ENCODE measurements at regions not wholly inside any gene's neighbourhood (a gene's known extent, or its start where the extent isn't known, plus 50 kb on each side); places are given as distances from the start of the nearest gene placed in this dataset.
"Not testable (repeated sequence)": the region's sequence is repeated elsewhere in the genome, so short reads cannot be mapped to it uniquely, and the experiment has no call there.

DNA sequence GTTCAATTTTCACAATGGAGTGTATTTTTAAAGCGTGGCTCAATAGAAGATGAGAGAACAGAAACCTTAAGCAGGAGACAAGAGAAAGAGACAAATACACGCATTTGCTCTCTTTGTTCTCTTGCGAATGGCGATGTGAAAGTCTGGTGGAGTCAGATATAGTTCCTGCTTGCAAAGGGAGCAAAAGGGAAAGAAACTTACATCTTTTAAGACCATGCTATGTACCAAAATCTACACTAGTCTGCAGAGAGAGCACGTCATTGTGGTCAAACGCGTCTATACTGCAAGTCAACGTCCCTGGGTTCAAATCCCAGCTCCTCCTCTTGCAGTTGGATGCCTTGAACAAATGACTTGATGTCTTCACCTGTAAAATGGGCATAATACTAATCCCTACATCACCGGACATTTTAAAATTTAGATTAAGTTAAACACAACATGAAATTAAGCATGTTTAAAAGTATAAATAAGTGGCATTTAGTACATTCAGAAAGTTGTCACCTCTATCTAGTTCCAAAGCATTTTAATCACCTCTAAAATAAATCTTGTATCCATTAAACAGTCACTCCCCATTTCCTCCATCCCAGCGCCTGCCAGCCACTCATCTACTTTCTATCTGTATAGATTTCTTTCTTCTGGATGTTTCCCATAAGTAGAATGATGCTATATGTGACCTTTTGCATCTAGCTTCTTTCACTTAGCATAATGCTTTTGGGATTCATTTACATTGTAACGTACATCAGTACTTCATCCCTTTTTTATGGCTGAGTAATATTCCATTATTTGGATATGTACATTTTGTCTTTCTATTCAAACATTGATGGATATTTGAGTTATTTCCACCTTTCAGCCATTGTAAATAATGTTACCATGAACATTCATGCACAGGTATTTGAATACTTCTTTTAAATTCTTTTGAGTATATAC, 406.9 kb downstream of the TMEM114 start:
- DNase-seq = no peak

GRCh38 chr16:8182761-8183160, 407.6 kb downstream of the TMEM114 start:
- DNase-seq = no peak

- DNase-seq = no peak
Measured at GRCh38 chr16:8179615-8180014, 410.7 kb downstream of the TMEM114 start.

- DNase-seq = no peak
Measured at GRCh38 chr16:8178271-8178670, 412.0 kb downstream of the TMEM114 start.

DNA sequence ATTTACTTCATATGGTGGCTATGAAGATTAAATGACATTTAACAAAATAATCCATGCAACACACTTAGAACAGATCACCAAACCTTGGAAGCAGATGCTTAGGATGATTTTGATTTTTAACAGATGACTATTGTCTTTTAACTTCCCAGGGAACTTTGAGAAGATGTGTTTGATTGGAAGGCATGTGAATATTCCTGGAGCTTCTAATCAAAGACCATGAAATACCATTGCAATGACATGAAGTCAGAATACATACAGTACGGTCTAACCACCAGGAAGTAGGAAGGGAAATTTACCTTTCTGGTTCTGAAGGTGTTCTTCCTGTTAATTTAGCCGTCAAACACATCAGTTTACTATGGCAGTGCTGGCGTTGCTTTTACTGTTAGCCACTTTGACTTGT, 414.9 kb downstream of the TMEM114 start:
- DNase-seq = no peak

DNA sequence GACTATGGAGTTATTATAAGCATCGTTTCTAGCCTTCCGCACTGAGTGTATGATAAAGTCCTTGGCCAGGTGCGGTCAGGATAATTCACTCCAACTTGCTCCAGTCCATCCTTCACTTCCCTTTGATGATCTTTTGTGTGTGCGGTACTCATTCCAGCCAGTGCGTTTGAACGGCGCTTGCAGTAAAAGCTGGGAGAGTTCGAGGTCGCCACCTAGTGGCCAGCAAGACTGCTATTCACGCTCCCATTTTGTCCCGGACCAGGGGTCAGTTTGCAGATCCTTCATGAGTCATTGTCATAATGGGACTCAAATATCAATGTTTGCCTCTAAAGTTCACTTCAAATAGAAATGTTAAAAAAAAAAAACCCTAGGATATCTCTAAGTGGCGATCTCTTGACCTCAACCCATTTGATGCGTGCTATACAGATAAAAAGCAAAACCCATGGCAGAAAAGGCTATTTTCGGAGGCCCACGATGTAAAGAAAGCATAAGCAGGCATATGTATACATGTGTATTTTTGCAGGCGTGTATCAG, 417.1 kb downstream of the TMEM114 start:
- peak; percentile 1 for DNase-seq

GRCh38 chr16:8172551-8172950, 417.8 kb downstream of the TMEM114 start:
- no peak for DNase-seq

DNA sequence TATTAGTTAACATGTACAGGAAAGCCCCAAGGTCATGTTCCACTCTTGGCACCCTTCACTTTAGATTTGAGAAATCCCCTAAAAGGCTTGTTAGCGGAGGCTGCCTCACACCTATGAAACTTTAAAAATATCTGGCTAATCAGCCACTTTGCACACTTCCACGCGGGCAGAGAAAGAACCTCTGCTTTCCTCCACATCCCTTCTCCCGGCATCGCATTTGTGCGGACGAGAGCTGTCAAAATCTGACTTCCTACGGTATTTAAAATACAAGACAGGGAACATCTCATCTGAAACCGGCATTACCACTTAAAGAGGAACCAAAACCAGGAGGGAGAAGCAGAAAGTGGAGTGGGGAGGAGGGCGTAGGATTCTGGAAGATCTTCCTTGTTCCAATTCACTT, 422.3 kb downstream of the TMEM114 start:
- DNase-seq = no peak

DNA sequence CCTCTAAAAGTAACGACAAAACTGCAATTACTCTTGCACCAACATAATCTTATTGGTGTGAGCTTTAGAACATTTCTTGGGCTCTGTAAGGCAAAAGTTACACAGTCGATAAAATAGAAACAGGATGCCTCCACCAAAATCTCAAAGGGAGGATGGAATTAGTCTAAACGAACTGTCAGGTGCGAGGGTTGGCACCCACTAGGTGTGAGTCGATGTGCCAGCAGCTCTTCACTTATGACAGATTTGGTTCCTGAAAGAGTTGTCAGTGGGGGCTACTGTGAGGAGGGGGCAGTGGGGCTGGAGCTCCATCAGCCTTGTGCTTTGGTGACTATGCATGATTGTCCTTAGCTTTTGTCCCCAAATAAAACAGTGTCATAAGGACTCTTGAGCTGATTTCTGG, 422.9 kb downstream of the TMEM114 start:
- DNase-seq = no peak

GRCh38 chr16:8158051-8158450, 432.3 kb downstream of the TMEM114 start:
- DNase-seq = no peak

- no peak for DNase-seq
Measured at GRCh38 chr16:8155275-8155674, 435.0 kb downstream of the TMEM114 start.

- no peak for DNase-seq
Measured at GRCh38 chr16:8146256-8147012, 443.9 kb downstream of the TMEM114 start.

DNA sequence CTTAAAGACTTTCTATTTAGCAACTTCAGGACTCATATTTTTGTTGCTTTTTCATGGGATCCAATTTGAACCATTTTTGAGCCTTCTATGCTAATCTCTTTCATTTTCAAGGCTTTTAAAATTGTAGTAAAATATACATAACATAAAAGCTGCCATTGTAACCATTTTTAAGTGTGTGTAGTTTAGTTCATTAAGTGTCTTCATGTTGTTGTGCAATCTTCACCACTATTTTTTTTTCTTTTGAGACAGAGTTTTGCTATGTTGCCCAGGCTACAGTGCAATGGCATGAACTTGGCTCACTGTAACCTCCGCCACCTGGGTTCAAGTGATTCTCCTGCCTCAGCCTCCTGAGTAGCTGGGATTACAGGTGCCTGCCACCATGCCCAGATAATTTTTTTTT, 451.6 kb downstream of the TMEM114 start:
- no peak for DNase-seq

DNA sequence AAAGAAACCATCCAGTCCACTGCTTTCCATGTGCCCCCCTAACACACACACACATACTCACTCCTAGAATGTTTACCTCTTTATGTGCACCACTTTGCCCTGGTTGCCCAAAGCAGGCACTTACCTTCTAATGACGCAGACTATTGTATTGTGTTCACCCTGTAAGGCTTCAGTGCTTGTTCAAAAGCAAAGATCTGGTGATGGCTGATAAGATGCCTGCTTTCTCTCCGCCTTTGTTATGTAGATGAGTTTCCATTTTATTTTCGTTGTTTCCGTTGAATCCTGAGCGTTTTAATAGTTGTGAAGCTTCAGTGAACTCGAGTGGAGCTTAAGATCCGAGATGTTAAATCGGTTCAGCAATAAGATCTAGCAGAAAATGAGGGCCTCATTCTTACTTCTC, 452.7 kb downstream of the TMEM114 start:
- DNase-seq = no peak

GRCh38 chr16:8130197-8130596, 460.1 kb downstream of the TMEM114 start:
- DNase-seq = no peak

DNA sequence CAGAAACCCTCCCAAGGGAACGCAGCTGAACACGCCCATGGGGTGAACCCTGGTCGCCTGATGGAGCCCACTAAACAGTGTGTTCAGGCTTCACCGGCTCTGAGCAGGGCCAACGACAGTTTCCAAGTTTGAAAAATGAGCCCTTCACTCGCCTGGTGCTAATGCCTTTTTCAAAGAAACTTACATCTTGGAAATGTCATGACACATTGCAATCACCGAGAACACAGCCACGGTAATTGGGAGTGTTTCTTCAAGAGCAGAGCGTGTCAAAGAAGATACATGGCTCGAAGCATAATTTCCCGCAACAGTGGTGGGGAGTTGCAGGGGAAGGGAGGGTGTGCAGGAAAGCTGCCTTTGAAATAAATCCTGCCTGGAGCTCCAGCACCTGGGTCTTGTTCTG, 463.2 kb downstream of the TMEM114 start:
- no peak for DNase-seq

GRCh38 chr16:8126313-8126712, 464.0 kb downstream of the TMEM114 start:
- DNase-seq = no peak

- DNase-seq = no peak
Measured at GRCh38 chr16:8120001-8120400, 470.3 kb downstream of the TMEM114 start.

- no peak for DNase-seq
Measured at GRCh38 chr16:8115814-8116213, 474.5 kb downstream of the TMEM114 start.

- not testable (repeated sequence) for DNase-seq
Measured at GRCh38 chr16:8114941-8115340, 475.4 kb downstream of the TMEM114 start.

DNA sequence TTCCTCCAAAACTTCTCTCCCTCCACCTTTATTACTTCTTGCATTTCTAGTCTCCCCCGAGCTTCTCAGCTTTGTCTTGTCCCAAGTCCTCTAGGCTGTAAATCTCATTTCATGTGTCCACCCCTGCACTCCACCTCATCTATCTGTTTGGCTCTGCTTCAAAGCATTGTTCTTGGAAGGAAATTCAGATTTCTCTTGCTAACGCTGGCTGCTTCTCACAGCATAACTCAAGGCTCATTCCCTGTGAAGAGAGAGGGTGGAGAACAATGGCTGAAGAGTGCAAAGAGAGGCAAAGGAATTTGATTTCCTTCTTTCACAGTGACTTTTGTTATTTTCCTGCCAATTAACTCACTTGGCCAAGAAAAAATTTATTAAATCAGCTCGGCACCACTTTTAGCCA, 476.5 kb downstream of the TMEM114 start:
- no peak for DNase-seq

DNA sequence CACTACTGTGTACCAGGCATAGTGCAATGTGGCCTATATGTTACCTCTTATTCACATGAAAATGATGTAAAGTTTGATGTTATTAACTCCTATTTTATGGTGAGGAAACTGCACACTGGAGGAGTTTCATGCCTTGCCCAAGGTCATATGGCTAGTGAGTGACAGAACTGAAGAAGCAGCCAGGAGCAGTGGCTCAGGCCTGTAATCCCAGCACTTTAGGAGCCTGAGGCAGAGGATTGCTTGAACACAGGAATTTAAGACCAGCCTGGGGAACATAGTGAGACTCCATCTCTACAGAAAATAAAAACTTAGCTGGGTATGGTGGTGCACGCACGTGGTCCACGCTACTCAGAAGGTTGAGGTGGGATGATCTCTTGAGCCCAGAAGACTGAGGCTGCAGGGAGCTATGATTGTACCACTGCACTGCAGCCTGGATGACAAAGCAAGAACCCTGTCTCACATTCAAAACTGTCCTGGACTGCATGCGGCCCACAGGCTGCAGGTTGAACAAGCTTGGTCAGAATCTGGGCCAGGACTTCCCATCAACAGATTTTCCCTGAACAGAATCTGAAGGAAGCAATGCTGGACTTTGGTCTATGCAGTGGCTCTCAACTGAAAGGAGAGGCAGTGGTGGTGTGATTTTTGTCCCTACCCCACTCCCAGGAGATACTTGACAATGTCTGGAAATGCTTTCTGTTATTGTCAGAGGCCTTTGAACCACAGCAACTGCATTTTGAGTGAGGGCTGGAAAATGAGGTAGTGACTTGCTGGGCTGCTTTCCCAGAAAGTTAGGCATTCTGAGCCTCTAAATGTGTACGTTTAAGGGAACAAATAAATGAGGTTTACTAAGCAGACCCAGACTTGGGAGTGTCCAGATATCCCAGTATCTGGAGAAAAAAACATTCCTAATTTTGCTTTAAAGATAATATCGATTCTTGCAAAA, 479.5 kb downstream of the TMEM114 start:
- no peak for DNase-seq

All from T1000 (cell line).